OCI-LY1 (cell line): ENCODE measurements at regions not wholly inside any gene's neighbourhood (a gene's known extent, or its start where the extent isn't known, plus 50 kb on each side); places are given as distances from the start of the nearest gene placed in this dataset.

Experiments used
- H2AFZ ChIP-seq: fragments of 200-600 bp; sonication (generic), shearing (Covaris generic); 2 replicates; pipeline ENCODE4 v1.6.0; 2014; ENCODE audit warnings: antibody characterized with exemption, mild to moderate bottlenecking, low read length
- H3F3A ChIP-seq: fragments of 200-600 bp; sonication (generic), shearing (Covaris generic); 2 replicates; pipeline ENCODE4 v1.6.0; 2014; ENCODE audit warnings: mild to moderate bottlenecking, antibody characterized with exemption, low read length, moderate library complexity; ENCODE audit not compliant: insufficient read depth
- H3K27ac ChIP-seq: fragments of 200-600 bp; sonication (generic); 2 replicates; pipeline ENCODE4 v1.5.1; 2014; ENCODE audit warnings: low read length, mixed run types, mild to moderate bottlenecking, low read depth; ENCODE audit not compliant: poor library complexity, severe bottlenecking
- H3K27me3 ChIP-seq: fragments of 200-600 bp; sonication (generic); 2 replicates; pipeline ENCODE4 v1.6.0; 2014; ENCODE audit warnings: antibody characterized with exemption, mild to moderate bottlenecking, low read length, moderate library complexity; ENCODE audit not compliant: insufficient read depth
- H3K36me3 ChIP-seq: fragments of 200-600 bp; sonication (generic); 2 replicates; pipeline ENCODE4 v1.6.1; 2014; ENCODE audit warnings: mild to moderate bottlenecking, antibody characterized with exemption, low read length, moderate library complexity, mixed read lengths; ENCODE audit not compliant: insufficient read depth
- H3K4me1 ChIP-seq: fragments of 200-600 bp; sonication (generic); 2 replicates; pipeline ENCODE4 v1.5.1; 2014; ENCODE audit warnings: mild to moderate bottlenecking, low read length, moderate library complexity; ENCODE audit not compliant: insufficient read depth, severe bottlenecking
- H3K4me2 ChIP-seq: fragments of 200-600 bp; sonication (generic), shearing (Covaris generic); 2 replicates; pipeline ENCODE4 v1.6.1; 2014; ENCODE audit warnings: low read length
- H3K4me3 ChIP-seq: fragments of 200-600 bp; sonication (generic); 2 replicates; pipeline ENCODE4 v1.5.1; 2014; ENCODE audit warnings: low read length, low read depth, mild to moderate bottlenecking, mixed read lengths; ENCODE audit not compliant: poor library complexity, severe bottlenecking
- H3K79me2 ChIP-seq: fragments of 200-600 bp; shearing (Covaris generic); 2 replicates; pipeline ENCODE4 v1.6.1; 2016; ENCODE audit warnings: mixed run types, low read length, mixed read lengths; ENCODE audit not compliant: insufficient read depth
- H3K9ac ChIP-seq: fragments of 200-600 bp; sonication (generic), shearing (Covaris generic); 2 replicates; pipeline ENCODE4 v1.6.1; 2014; ENCODE audit warnings: mild to moderate bottlenecking, low read length, mixed read lengths
- H3K9me2 ChIP-seq: fragments of 200-600 bp; sonication (generic), shearing (Covaris generic); 2 replicates; pipeline ENCODE4 v1.6.1; 2014; ENCODE audit warnings: low read depth, mild to moderate bottlenecking, low read length, mixed read lengths
- H3K9me3 ChIP-seq: fragments of 200-600 bp; shearing (Covaris generic); 2 replicates; pipeline ENCODE4 v1.6.1; 2014; ENCODE audit warnings: low read length, mixed read lengths
- H4K20me1 ChIP-seq: fragments of 200-600 bp; sonication (generic), shearing (Covaris generic); 2 replicates; pipeline ENCODE4 v1.6.0; 2016; ENCODE audit warnings: mild to moderate bottlenecking, low read length; ENCODE audit not compliant: insufficient read depth
- EZH2 ChIP-seq: fragments of 200-600 bp; sonication (generic), shearing (Covaris generic); IDR thresholded peaks from 2 replicates; pipeline ENCODE4 v1.8.0; 2017; ENCODE audit warnings: borderline replicate concordance, mixed run types, mild to moderate bottlenecking, antibody characterized with exemption, low read length, moderate library complexity, mixed read lengths
- TF ChIP-seq, protein P1 (sequence below): fragments of 200-600 bp; sonication (generic), shearing (Covaris generic); IDR thresholded peaks from 2 replicates; pipeline ENCODE4 v1.5.1; 2017; ENCODE audit warnings: mild to moderate bottlenecking, antibody characterized with exemption, low read length, moderate library complexity, mixed read lengths

GRCh38 chr4:77415689-77416088 is 189.9 kb upstream of the CXCL13 start:
- no peak overlapping the region for H3K4me3 ChIP-seq
- no peaks in the 10 kb centered on the region for H3K9me3 ChIP-seq
- H2AFZ ChIP-seq: no peak overlapping the region
- no peaks in the 10 kb centered on the region for H3K79me2 ChIP-seq
- no peak overlapping the region for H3K27ac ChIP-seq
- no peak overlapping the region for H3K4me2 ChIP-seq
- no peaks in the 10 kb centered on the region for H3K9me2 ChIP-seq
- no peaks in the 10 kb centered on the region for H3F3A ChIP-seq
- H3K36me3 ChIP-seq: no peaks in the 10 kb centered on the region
- H3K4me1 ChIP-seq: no peaks in the 10 kb centered on the region
- TF ChIP-seq, protein P1, sequence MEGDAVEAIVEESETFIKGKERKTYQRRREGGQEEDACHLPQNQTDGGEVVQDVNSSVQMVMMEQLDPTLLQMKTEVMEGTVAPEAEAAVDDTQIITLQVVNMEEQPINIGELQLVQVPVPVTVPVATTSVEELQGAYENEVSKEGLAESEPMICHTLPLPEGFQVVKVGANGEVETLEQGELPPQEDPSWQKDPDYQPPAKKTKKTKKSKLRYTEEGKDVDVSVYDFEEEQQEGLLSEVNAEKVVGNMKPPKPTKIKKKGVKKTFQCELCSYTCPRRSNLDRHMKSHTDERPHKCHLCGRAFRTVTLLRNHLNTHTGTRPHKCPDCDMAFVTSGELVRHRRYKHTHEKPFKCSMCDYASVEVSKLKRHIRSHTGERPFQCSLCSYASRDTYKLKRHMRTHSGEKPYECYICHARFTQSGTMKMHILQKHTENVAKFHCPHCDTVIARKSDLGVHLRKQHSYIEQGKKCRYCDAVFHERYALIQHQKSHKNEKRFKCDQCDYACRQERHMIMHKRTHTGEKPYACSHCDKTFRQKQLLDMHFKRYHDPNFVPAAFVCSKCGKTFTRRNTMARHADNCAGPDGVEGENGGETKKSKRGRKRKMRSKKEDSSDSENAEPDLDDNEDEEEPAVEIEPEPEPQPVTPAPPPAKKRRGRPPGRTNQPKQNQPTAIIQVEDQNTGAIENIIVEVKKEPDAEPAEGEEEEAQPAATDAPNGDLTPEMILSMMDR: no peak
- no peak for TF ChIP-seq EZH2
- H3K9ac ChIP-seq: no peak overlapping the region
- no peaks in the 10 kb centered on the region for H3K27me3 ChIP-seq
- no peaks in the 10 kb centered on the region for H4K20me1 ChIP-seq

GRCh38 chr4:77418333-77418732 is 187.3 kb upstream of the CXCL13 start:
- Histone ChIP-seq H4K20me1 (no peaks in the 10 kb centered on the region), H3K9ac (no peak overlapping the region), H3K27ac (no peak overlapping the region), H2AFZ (no peak overlapping the region), H3F3A (no peaks in the 10 kb centered on the region), H3K9me2 (no peaks in the 10 kb centered on the region), H3K4me3 (no peak overlapping the region), H3K79me2 (no peaks in the 10 kb centered on the region), H3K9me3 (no peaks in the 10 kb centered on the region), H3K4me2 (no peak overlapping the region), H3K36me3 (no peaks in the 10 kb centered on the region), H3K27me3 (no peaks in the 10 kb centered on the region), H3K4me1 (no peaks in the 10 kb centered on the region)
- no peak for TF ChIP-seq EZH2
- TF ChIP-seq, protein P1: peak; percentile 44; the same call in 1 of the 2 replicates

GRCh38 chr4:77430847-77431246 is 174.8 kb upstream of the CXCL13 start:
- no peaks in the 10 kb centered on the region for H3K9me3 ChIP-seq
- no peak overlapping the region for H3K27ac ChIP-seq
- no peaks in the 10 kb centered on the region for H3K4me1 ChIP-seq
- no peaks in the 10 kb centered on the region for H3K79me2 ChIP-seq
- no peak for TF ChIP-seq EZH2
- TF ChIP-seq, protein P1: peak; percentile 34; the same call in 1 of the 2 replicates
- no peaks in the 10 kb centered on the region for H3K36me3 ChIP-seq
- H3K4me3 ChIP-seq: no peak overlapping the region
- no peaks in the 10 kb centered on the region for H3F3A ChIP-seq
- no peaks in the 10 kb centered on the region for H4K20me1 ChIP-seq
- H3K9me2 ChIP-seq: no peaks in the 10 kb centered on the region
- H2AFZ ChIP-seq: no peak overlapping the region
- no peak overlapping the region for H3K9ac ChIP-seq
- no peak overlapping the region for H3K4me2 ChIP-seq
- H3K27me3 ChIP-seq: no peaks in the 10 kb centered on the region; the same call in 1 of the 2 replicates
